CD8-positive, alpha-beta memory T cell (primary cell): ENCODE measurements at regions not wholly inside any gene's neighbourhood (a gene's known extent, or its start where the extent isn't known, plus 50 kb on each side); places are given as distances from the start of the nearest gene placed in this dataset.
"Not testable (repeated sequence)": the region's sequence is repeated elsewhere in the genome, so short reads cannot be mapped to it uniquely, and the experiment has no call there.

ENCODE experiments used
- CTCF ChIA-PET: fragments of 350-600 bp; sonication (Branson Sonifier 250); formaldehyde crosslinking; loops from one replicate; lab custom pipeline; 2021; ENCODE audit warnings: antibody characterized with exemption; lab: Charles Lee
- POLR2A ChIA-PET: fragments of 350-600 bp; sonication (Branson Sonifier 250); formaldehyde crosslinking; loops from one replicate; lab custom pipeline; 2021; ENCODE audit warnings: antibody characterized with exemption; lab: Charles Lee
- DNase-seq, 5 donors: peaks; one replicate each; pipeline versions ENCODE4 v3.0.0 to v3.0.0-alpha.2; 2020 to 2022; ENCODE audit warnings: mixed read lengths in 1 of 5
- H3K27ac ChIP-seq: one replicate; pipeline ENCODE4 v1.7.0; 2013; ENCODE audit warnings: low read depth, mild to moderate bottlenecking, low read length, moderate library complexity
- H3K27me3 ChIP-seq: 2 replicates; pipeline ENCODE4 v1.7.0; 2013; ENCODE audit warnings: low read length, mild to moderate bottlenecking; ENCODE audit not compliant: insufficient read depth, poor library complexity, severe bottlenecking
- H3K36me3 ChIP-seq: 2 replicates; pipeline ENCODE4 v1.7.0; 2013; ENCODE audit warnings: mild to moderate bottlenecking, low read length, moderate library complexity; ENCODE audit not compliant: insufficient read depth
- H3K4me1 ChIP-seq: 2 replicates; pipeline ENCODE4 v1.7.0; 2013; ENCODE audit warnings: mild to moderate bottlenecking, low read length, moderate library complexity; ENCODE audit not compliant: insufficient read depth
- H3K4me3 ChIP-seq: 2 replicates; pipeline ENCODE4 v1.7.0; 2013; ENCODE audit warnings: mild to moderate bottlenecking, low read length
- H3K9me3 ChIP-seq: 2 replicates; pipeline ENCODE4 v1.7.0; 2013; ENCODE audit warnings: mild to moderate bottlenecking, low read length
- H3K27ac Mint-ChIP-seq, 8 donors: one replicate each; pipeline ENCODE4 v1.8.0; 2020 to 2021; ENCODE audit warnings: mixed read lengths in 8 of 8, mild to moderate bottlenecking in 6 of 8, inconsistent platforms in 3 of 8, moderate library complexity in 3 of 8
- H3K27me3 Mint-ChIP-seq, 2 donors: one replicate each; pipeline ENCODE4 v1.8.0; 2020 to 2021; ENCODE audit warnings: mixed read lengths in 2 of 2, mild to moderate bottlenecking in 1 of 2, moderate library complexity in 1 of 2
- H3K36me3 Mint-ChIP-seq, 3 donors: one replicate each; pipeline ENCODE4 v1.8.0; 2020 to 2021; ENCODE audit warnings: mixed read lengths in 3 of 3, inconsistent platforms in 1 of 3, mild to moderate bottlenecking in 1 of 3
- H3K4me1 Mint-ChIP-seq, 3 donors: one replicate each; pipeline ENCODE4 v1.8.0; 2020 to 2021; ENCODE audit warnings: mixed read lengths in 3 of 3, inconsistent platforms in 1 of 3, mild to moderate bottlenecking in 1 of 3
- H3K4me3 Mint-ChIP-seq, 7 donors: one replicate each; pipeline ENCODE4 v1.8.0; 2020 to 2021; ENCODE audit warnings: mixed read lengths in 7 of 7, mild to moderate bottlenecking in 6 of 7, moderate library complexity in 4 of 7, inconsistent platforms in 2 of 7
- H3K9me3 Mint-ChIP-seq, 5 donors: one replicate each; pipeline ENCODE4 v1.8.0; 2020 to 2022; ENCODE audit warnings: mixed read lengths in 5 of 5, mild to moderate bottlenecking in 3 of 5, moderate library complexity in 2 of 5, inconsistent platforms in 1 of 5

- Histone ChIP-seq H3K27ac (no peak overlapping the region), H3K9me3 (no peaks in the 10 kb centered on the region), H3K36me3 (no peaks in the 10 kb centered on the region), H3K4me3 (no peak overlapping the region), H3K27me3 (no peaks in the 10 kb centered on the region), H3K4me1 (no peaks in the 10 kb centered on the region)
- no peak overlapping the region for H3K4me3 Mint-ChIP-seq
- ChIA-PET CTCF (no interaction called here), POLR2A (no interaction called here)
- no peak overlapping the region for H3K27ac Mint-ChIP-seq
- no peak for DNase-seq
- no peaks in the 10 kb centered on the region for H3K36me3 Mint-ChIP-seq
- H3K4me1 Mint-ChIP-seq: no peaks in the 10 kb centered on the region
- peaks cover 0 to 8% of the 10 kb centered on the region in 2 donors for H3K27me3 Mint-ChIP-seq
- peaks cover 0 to 3% (median 0%) of the 10 kb centered on the region in 5 donors for H3K9me3 Mint-ChIP-seq
Measured at GRCh38 chr2:16729335-16729734, 63.7 kb upstream of the CYRIA start.

GRCh38 chr2:16728351-16729136 is 62.9 kb upstream of the CYRIA start:
- no peaks in the 10 kb centered on the region for H3K9me3 ChIP-seq
- no peak overlapping the region for H3K4me3 Mint-ChIP-seq

DNA sequence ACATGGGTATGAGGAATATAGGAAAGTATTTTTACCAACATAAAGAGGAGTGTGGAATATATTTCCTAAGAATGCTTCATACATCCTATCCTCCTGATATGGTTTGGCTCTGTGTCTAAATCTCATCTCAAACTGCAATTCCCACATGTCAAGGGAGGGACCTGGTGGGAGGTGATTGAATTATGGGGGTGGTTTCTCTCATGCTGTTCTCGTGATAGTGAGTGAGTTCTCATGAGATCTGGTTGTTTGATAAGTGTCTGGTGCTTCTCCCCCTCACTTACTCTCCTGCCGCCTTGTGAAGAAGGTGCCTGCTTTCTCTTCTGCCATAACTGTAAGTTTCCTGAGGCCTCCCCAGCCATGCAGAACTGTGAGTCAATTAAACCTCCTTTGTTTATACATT is 62.2 kb upstream of the CYRIA start:
- H3K27ac ChIP-seq, H3K4me3 ChIP-seq, H3K9me3 ChIP-seq, CTCF ChIA-PET, H3K27ac Mint-ChIP-seq, H3K36me3 Mint-ChIP-seq, H3K27me3 ChIP-seq, POLR2A ChIA-PET, H3K4me1 ChIP-seq, H3K9me3 Mint-ChIP-seq, H3K4me1 Mint-ChIP-seq, DNase-seq, H3K4me3 Mint-ChIP-seq, H3K27me3 Mint-ChIP-seq, H3K36me3 ChIP-seq: not testable (repeated sequence)

More at GRCh38 chr2:16728351-16729136, 62.9 kb upstream of the CYRIA start:
- Mint-ChIP-seq H3K36me3 (no peaks in the 10 kb centered on the region), H3K4me1 (no peaks in the 10 kb centered on the region), H3K27ac (no peak overlapping the region), H3K27me3 (peaks cover 0 to 8% of the 10 kb centered on the region in 2 donors), H3K9me3 (peaks cover 0 to 3% (median 0%) of the 10 kb centered on the region in 5 donors)
- Histone ChIP-seq H3K4me1 (no peaks in the 10 kb centered on the region), H3K36me3 (no peaks in the 10 kb centered on the region), H3K4me3 (no peak overlapping the region), H3K27ac (no peak overlapping the region), H3K27me3 (no peaks in the 10 kb centered on the region)
- POLR2A ChIA-PET: no interaction called here
- CTCF ChIA-PET: no interaction called here
- DNase-seq: no peak

- Mint-ChIP-seq H3K9me3 (peaks cover 0 to 3% (median 0%) of the 10 kb centered on the region in 5 donors), H3K27me3 (peaks cover 1 to 5% of the 10 kb centered on the region in 2 donors), H3K36me3 (no peaks in the 10 kb centered on the region), H3K4me1 (no peaks in the 10 kb centered on the region), H3K4me3 (no peak overlapping the region), H3K27ac (no peak overlapping the region)
- Histone ChIP-seq H3K36me3 (no peaks in the 10 kb centered on the region), H3K27ac (no peak overlapping the region), H3K4me1 (no peaks in the 10 kb centered on the region), H3K9me3 (no peaks in the 10 kb centered on the region), H3K4me3 (no peak overlapping the region), H3K27me3 (no peaks in the 10 kb centered on the region)
- DNase-seq: no peak
- CTCF ChIA-PET: no interaction called here
- POLR2A ChIA-PET: no interaction called here
Measured at GRCh38 chr2:16727256-16727655, 61.6 kb upstream of the CYRIA start.

- H3K4me1 ChIP-seq: no peaks in the 10 kb centered on the region
- no peaks in the 10 kb centered on the region for H3K27me3 ChIP-seq
- ChIA-PET POLR2A (no interaction called here), CTCF (no interaction called here)
- Mint-ChIP-seq H3K9me3 (peaks cover 0 to 3% (median 0%) of the 10 kb centered on the region in 5 donors), H3K27ac (no peak overlapping the region), H3K36me3 (no peaks in the 10 kb centered on the region), H3K4me3 (no peak overlapping the region), H3K4me1 (no peaks in the 10 kb centered on the region), H3K27me3 (peaks cover 5% of the 10 kb centered on the region in 2 donors)
- no peak overlapping the region for H3K4me3 ChIP-seq
- no peak overlapping the region for H3K27ac ChIP-seq
- H3K36me3 ChIP-seq: no peaks in the 10 kb centered on the region
- no peak for DNase-seq
- H3K9me3 ChIP-seq: no peaks in the 10 kb centered on the region
Measured at GRCh38 chr2:16726577-16726976, 60.9 kb upstream of the CYRIA start.

DNA sequence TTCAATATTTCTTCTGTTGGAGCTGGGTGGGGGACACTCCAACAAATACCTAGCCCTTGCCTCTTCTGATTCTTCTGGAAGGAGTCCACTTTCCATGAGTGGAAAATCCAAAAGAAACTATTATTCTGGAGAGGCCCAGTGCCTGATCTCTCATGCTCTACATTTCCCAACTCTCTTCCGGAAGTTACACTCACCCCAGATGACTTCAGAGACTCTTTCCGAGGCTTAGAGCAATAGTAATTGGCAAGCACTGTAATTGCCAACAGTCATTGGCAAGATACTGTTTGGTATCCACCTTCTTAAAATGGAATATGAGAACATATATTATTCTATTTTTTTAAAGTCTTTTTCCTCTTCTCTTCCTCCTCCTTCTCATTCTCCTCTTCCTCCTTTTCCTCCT is 60.5 kb upstream of the CYRIA start:
- H3K27ac Mint-ChIP-seq: no peak overlapping the region
- CTCF ChIA-PET: no interaction called here
- Histone ChIP-seq H3K27me3 (no peaks in the 10 kb centered on the region), H3K27ac (no peak overlapping the region), H3K4me3 (no peak overlapping the region), H3K36me3 (no peaks in the 10 kb centered on the region), H3K4me1 (no peaks in the 10 kb centered on the region), H3K9me3 (no peaks in the 10 kb centered on the region)
- no peak for DNase-seq
- H3K9me3 Mint-ChIP-seq: peaks cover 0 to 3% (median 0%) of the 10 kb centered on the region in 5 donors
- H3K27me3 Mint-ChIP-seq: peaks cover 5% of the 10 kb centered on the region in 2 donors
- POLR2A ChIA-PET: no interaction called here
- H3K4me1 Mint-ChIP-seq: no peaks in the 10 kb centered on the region
- no peak overlapping the region for H3K4me3 Mint-ChIP-seq
- no peaks in the 10 kb centered on the region for H3K36me3 Mint-ChIP-seq

DNA sequence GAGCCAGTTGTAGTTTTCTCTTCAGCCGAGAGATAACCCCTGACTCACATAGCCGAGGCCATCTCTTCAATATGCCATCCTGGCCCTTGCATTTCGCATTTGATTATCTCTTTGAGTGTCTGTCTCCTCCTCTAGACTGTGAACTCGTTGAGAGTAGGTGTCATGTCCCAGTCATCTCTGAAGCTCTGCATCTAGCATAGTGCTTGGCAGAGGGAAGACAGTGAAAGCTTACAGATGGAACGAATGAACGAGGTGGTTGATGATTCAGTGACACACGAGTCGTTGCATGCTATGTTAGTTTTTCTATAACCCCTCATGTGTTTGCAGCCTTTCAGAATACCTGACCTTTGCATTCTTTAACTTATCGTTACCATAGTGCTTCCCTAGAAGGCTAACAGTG is 59.9 kb upstream of the CYRIA start:
- Mint-ChIP-seq H3K4me1 (no peaks in the 10 kb centered on the region), H3K4me3 (no peak overlapping the region), H3K36me3 (no peaks in the 10 kb centered on the region), H3K27me3 (peaks cover 5% of the 10 kb centered on the region in 2 donors), H3K9me3 (peaks cover 0 to 3% (median 0%) of the 10 kb centered on the region in 5 donors), H3K27ac (no peak overlapping the region)
- DNase-seq: no peak
- H3K9me3 ChIP-seq: no peaks in the 10 kb centered on the region
- no peaks in the 10 kb centered on the region for H3K4me1 ChIP-seq
- no peaks in the 10 kb centered on the region for H3K27me3 ChIP-seq
- no peak overlapping the region for H3K27ac ChIP-seq
- POLR2A ChIA-PET: no interaction called here
- CTCF ChIA-PET: no interaction called here
- H3K36me3 ChIP-seq: no peaks in the 10 kb centered on the region
- no peak overlapping the region for H3K4me3 ChIP-seq

DNA sequence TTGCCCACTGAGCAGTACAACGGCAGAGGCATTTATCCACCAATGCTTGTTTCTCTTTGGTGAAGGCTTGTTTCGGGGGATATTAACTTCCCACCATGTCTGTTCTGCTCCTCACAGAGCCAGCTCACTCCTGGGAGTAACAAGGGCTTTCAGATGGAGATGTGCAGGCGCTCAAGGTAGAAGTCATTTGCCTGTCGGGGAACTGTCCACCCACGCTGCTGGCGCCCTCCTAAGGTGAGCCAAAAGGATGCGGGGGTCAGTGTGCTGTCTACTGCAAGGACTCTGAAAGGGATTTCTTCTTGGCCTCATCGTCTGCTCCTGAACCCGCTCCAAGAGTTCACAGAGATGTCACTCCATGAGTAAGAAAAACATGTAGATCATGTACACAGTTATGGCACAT is 57.0 kb upstream of the CYRIA start:
- Mint-ChIP-seq H3K9me3 (peaks cover 0 to 5% (median 0%) of the 10 kb centered on the region in 5 donors), H3K27ac (no peak overlapping the region), H3K4me3 (no peak overlapping the region), H3K27me3 (peaks cover 0 to 5% of the 10 kb centered on the region in 2 donors), H3K4me1 (no peaks in the 10 kb centered on the region), H3K36me3 (no peaks in the 10 kb centered on the region)
- Histone ChIP-seq H3K9me3 (no peaks in the 10 kb centered on the region), H3K27ac (no peak overlapping the region), H3K4me1 (no peaks in the 10 kb centered on the region), H3K36me3 (no peaks in the 10 kb centered on the region), H3K27me3 (no peaks in the 10 kb centered on the region), H3K4me3 (no peak overlapping the region)
- ChIA-PET POLR2A (no interaction called here), CTCF (no interaction called here)
- no peak for DNase-seq
